ENCODE measurements at regions not wholly inside any gene's neighbourhood (a gene's known extent, or its start where the extent isn't known, plus 50 kb on each side); places are given as distances from the start of the nearest gene placed in this dataset.

DNA sequence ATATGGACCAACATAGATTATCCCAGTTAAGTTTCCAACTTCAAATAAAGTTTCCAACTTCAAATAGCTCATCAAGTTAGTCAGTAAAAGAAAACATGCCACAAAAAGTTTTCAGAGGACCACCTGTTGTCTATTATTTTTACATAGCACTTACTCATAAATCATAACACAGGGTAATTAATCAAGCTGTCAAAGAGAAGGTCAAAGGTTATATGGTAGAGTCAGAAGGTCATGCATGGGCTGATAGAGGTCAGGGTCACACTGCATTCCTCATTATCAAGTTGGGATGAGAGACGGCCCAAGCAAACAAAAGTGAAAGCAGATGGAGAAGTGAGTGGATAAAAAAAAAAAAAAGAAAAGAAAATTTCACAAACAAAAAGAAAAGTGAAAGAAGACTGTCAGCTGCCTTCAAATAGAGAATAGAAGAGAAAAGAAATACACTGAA lies 145.5 kb upstream of the POU5F2 start:
- no TSS peak for BruUV-seq (replicated peaks)
- Histone ChIP-seq H3K4me1 (ENCODE audit: control insufficient read depth, insufficient read depth, low read length) (no peaks in the 10 kb centered on the region), H4K91ac (ENCODE audit: insufficient read depth, low read depth, low read length) (no peak overlapping the region), H3K9ac (ENCODE audit: low read depth, low read length) (no peak overlapping the region), H2AK5ac (ENCODE audit: low read depth, low read length) (no peak overlapping the region), H3K4ac (ENCODE audit: low read depth, low read length) (no peak overlapping the region), H3K36me3 (ENCODE audit: control insufficient read depth, insufficient read depth, low read length) (no peaks in the 10 kb centered on the region), H4K5ac (ENCODE audit: low read depth, low read length) (no peak overlapping the region), H3K9me3 (ENCODE audit: control insufficient read depth, insufficient read depth, low read length) (no peaks in the 10 kb centered on the region), H4K8ac (ENCODE audit: low read depth in 2 of 2, low read length in 2 of 2) (no peak overlapping the region), H3K27ac (ENCODE audit: insufficient read depth, low read length) (no peak overlapping the region), H4K20me1 (ENCODE audit: insufficient read depth, low read length) (no peaks in the 10 kb centered on the region), H3K4me2 (ENCODE audit: low read depth, low read length) (peak overlapping the region; percentile 98), H2BK15ac (ENCODE audit: low read depth, low read length) (no peak overlapping the region), H3K4me3 (ENCODE audit: insufficient read depth, low read depth, low read length) (peak overlapping the region; percentile 25; the same call in 1 of the 2 replicates), H2BK120ac (ENCODE audit: low read depth, low read length) (no peak overlapping the region), H3K9me1 (ENCODE audit: insufficient read depth, low read length) (no peaks in the 10 kb centered on the region), H3K14ac (replicated peaks; ENCODE audit: low read depth, low read length) (0 out of 2 replicates have a peak overlapping the region, but pooled peaks have one; percentile 83), H2BK20ac (ENCODE audit: low read depth, low read length) (no peak overlapping the region), H2AK9ac (replicated peaks; ENCODE audit: low read depth, low read length, poor library complexity) (no peak overlapping the region), H2BK5ac (ENCODE audit: low read depth, low read length, poor library complexity, severe bottlenecking) (peak overlapping the region; percentile 47), H3K27me3 (ENCODE audit: control insufficient read depth, insufficient read depth, low read length) (no peaks in the 10 kb centered on the region), H3K79me1 (ENCODE audit: low read depth in 1 of 2, low read length in 2 of 2) (no peaks in the 10 kb centered on the region; a peak in 2 of 4 replicates), H3K23ac (ENCODE audit: low read depth, low read length) (no peak overlapping the region), H2AFZ (replicated peaks; ENCODE audit: low read length, poor library complexity) (no peak overlapping the region), H3K18ac (ENCODE audit: low read depth, low read length) (no peak overlapping the region), H3K56ac (ENCODE audit: extremely low read depth, insufficient read depth, low read length) (no peak overlapping the region)
- ATAC-seq (ENCODE audit: low read depth): no peak
- WGBS, 2 experiments (ENCODE audit: extremely low coverage in 2 of 2, insufficient read length in 1 of 2): no CpG with 5 or more reads among the region's 1 CpG
- TF ChIP-seq, protein P1, sequence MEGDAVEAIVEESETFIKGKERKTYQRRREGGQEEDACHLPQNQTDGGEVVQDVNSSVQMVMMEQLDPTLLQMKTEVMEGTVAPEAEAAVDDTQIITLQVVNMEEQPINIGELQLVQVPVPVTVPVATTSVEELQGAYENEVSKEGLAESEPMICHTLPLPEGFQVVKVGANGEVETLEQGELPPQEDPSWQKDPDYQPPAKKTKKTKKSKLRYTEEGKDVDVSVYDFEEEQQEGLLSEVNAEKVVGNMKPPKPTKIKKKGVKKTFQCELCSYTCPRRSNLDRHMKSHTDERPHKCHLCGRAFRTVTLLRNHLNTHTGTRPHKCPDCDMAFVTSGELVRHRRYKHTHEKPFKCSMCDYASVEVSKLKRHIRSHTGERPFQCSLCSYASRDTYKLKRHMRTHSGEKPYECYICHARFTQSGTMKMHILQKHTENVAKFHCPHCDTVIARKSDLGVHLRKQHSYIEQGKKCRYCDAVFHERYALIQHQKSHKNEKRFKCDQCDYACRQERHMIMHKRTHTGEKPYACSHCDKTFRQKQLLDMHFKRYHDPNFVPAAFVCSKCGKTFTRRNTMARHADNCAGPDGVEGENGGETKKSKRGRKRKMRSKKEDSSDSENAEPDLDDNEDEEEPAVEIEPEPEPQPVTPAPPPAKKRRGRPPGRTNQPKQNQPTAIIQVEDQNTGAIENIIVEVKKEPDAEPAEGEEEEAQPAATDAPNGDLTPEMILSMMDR (conservative IDR thresholded peaks at IDR 0.05; ENCODE audit: low read depth, low read length): no peak
- TF ChIP-seq MAZ (IDR thresholded peaks at IDR 0.05; ENCODE audit: borderline replicate concordance, low read depth, low read length) (no peak), RAD21 (IDR thresholded peaks at IDR 0.05; ENCODE audit: low read length) (no peak), FOS (IDR thresholded peaks at IDR 0.05; ENCODE audit: low read depth, low read length) (no peak), NFE2L2 (IDR thresholded peaks at IDR 0.05; ENCODE audit: low read depth, low read length) (no peak), MXI1 (IDR thresholded peaks at IDR 0.05; ENCODE audit: borderline replicate concordance, low read depth, low read length) (no peak), RFX5 (IDR thresholded peaks at IDR 0.05; ENCODE audit: low read depth, low read length) (no peak), RCOR1 (IDR thresholded peaks at IDR 0.05; ENCODE audit: insufficient replicate concordance, low read length) (no peak)
- TF ChIP-seq, protein P2, sequence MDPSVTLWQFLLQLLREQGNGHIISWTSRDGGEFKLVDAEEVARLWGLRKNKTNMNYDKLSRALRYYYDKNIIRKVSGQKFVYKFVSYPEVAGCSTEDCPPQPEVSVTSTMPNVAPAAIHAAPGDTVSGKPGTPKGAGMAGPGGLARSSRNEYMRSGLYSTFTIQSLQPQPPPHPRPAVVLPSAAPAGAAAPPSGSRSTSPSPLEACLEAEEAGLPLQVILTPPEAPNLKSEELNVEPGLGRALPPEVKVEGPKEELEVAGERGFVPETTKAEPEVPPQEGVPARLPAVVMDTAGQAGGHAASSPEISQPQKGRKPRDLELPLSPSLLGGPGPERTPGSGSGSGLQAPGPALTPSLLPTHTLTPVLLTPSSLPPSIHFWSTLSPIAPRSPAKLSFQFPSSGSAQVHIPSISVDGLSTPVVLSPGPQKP (IDR thresholded peaks at IDR 0.05; ENCODE audit: borderline replicate concordance, low read depth, low read length): no peak
- TF ChIP-seq, protein P3, sequence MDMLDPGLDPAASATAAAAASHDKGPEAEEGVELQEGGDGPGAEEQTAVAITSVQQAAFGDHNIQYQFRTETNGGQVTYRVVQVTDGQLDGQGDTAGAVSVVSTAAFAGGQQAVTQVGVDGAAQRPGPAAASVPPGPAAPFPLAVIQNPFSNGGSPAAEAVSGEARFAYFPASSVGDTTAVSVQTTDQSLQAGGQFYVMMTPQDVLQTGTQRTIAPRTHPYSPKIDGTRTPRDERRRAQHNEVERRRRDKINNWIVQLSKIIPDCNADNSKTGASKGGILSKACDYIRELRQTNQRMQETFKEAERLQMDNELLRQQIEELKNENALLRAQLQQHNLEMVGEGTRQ (IDR thresholded peaks at IDR 0.05; ENCODE audit: low read depth, low read length): no peak
- peak; percentile 21 for DNase-seq
- in situ Hi-C loops (cut with MboI; ENCODE audit: low sequenced_read_pairs) (no loop called here), dilution Hi-C loops (cut with HindIII; ENCODE audit: low sequenced_read_pairs, unreplicated experiment) (no loop called here), intact Hi-C loops (cut with micrococcal nuclease) (no loop called here)
- ChIA-PET CTCF (interaction anchor here (0.6 to 1.6 kb wide), 6 partner anchors 8 to 856 kb away, joined by 3 to 7 read pairs (median 4); no protein-coding TSS in a partner anchor), POLR2A (ENCODE audit: unreplicated experiment) (no interaction called here)
